ENCODE measurements at regions not wholly inside any gene's neighbourhood (a gene's known extent, or its start where the extent isn't known, plus 50 kb on each side); places are given as distances from the start of the nearest gene placed in this dataset.

GRCh38 chr12:25755136-25755970 is 202.3 kb upstream of the LMNTD1 start:
- no peak for DNase-seq (ENCODE audit: low spot score)

- DNase-seq (ENCODE audit: low spot score): no peak
Measured at GRCh38 chr12:25755971-25756260, 202.6 kb upstream of the RASSF8 start.

GRCh38 chr12:25757037-25757665 is 201.3 kb upstream of the RASSF8 start:
- no peak for DNase-seq (ENCODE audit: low spot score)

- no peak for DNase-seq (ENCODE audit: low spot score)
Measured at GRCh38 chr12:25759752-25760151, 198.7 kb upstream of the RASSF8 start.

GRCh38 chr12:25761356-25761755 is 197.1 kb upstream of the RASSF8 start:
- no peak for DNase-seq (ENCODE audit: low spot score)

- no peak for DNase-seq (ENCODE audit: low spot score)
Measured at GRCh38 chr12:25764409-25764808, 194.1 kb upstream of the RASSF8 start.

DNA sequence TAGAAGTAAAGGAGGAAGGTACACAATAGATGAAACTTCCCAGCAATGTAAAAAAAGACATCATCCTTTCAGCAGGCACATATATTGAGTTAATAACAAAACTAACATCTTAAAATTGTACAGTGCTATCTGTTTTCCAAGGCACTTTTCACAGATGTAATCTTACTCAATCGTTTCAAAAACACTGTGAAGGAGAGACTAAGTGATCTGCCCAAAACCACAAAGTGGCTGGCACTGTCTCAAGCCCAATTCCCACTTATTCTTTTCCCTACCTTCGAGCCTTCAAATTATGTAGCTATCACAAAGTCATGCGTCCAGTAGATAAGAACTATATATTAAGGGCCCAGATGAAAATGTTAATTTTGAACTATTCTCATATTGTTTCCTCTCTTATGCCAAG is 193.6 kb upstream of the RASSF8 start:
- DNase-seq (ENCODE audit: low spot score): no peak

DNA sequence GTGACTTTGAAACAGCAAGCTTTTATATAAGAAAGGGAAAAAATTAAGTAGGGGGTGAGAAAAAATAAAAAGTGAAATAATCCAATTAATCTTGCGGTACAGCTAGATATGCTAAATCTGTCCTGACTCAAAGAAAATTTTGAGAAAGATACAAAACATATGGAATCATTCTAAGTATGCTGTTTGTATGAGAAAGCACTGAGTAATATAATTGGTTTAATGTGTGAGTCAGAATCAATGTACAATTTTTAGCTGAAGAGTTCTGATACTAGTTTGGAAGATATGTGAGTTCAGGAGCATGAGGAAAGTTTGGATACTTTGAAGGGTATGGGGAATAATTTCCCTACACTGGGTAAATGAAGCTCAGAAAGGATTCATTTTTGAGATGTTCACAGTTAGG is 190.9 kb upstream of the RASSF8 start:
- no peak for DNase-seq (ENCODE audit: low spot score)

GRCh38 chr12:25768151-25768550 is 190.3 kb upstream of the RASSF8 start:
- DNase-seq (ENCODE audit: low spot score): no peak

DNA sequence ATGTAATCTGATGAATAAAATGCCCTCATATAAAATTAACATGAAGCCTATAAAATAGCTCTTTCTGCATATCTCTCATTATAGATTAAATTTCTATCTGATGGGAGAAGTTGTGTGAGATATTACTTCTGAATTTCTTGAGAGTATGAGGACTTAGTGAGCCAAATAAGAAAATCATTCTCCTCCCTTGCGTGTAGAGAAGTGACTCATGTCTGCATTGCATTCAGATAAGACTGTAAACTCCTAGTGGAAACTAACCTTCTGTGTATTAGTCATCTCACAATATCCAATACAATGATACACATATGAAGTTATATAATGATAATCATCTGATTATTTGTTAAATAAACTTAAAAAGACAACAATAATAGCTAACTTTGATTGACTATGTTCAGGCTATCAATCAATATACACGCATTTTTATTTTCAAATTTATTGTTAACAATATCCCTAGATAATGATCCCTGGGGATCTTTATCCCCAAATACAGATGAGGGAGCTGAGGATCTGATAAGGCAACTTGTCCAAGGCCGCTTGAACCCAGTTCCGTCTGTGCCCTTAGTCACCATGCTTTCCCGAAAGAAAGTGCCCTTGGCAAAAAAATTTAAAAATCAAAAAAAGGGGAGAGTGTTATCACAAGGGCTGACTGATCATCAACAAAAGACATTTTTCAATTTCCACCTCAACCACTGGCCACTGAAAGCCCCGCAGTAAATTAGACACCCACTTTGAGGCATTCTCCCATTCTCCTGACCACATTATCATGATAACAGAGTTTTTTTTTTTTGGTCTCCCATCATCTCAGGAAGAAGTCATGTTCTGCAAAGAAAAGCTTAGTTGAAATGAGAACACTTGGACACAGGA is 189.2 kb upstream of the RASSF8 start:
- DNase-seq (ENCODE audit: low spot score): peak; percentile 67

- no peak for DNase-seq (ENCODE audit: low spot score)
Measured at GRCh38 chr12:25771041-25771440, 187.4 kb upstream of the RASSF8 start.

- DNase-seq (ENCODE audit: low spot score): no peak
Measured at GRCh38 chr12:25771476-25771875, 187.0 kb upstream of the RASSF8 start.

- DNase-seq (ENCODE audit: low spot score): peak; percentile 87
Measured at GRCh38 chr12:25775968-25776367, 182.5 kb upstream of the RASSF8 start.

DNA sequence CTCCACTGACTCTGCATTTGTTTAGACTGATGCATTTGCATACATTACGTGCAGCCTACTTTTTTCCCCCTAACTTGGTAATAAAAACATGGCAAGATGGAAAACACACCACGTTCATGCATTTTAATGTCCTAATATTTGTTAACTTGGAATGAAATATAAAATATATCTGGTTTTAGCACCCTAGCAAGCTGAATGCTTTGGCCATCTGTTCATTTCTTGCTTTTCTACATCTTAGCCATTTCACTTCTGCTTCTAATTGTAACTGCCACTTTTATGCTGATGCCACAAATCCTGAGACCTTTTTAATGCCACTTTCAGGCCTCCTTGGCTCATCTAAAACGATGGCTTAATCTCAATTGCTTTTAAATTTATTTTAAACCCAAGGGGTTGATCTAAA is 177.7 kb upstream of the RASSF8 start:
- no peak for DNase-seq (ENCODE audit: low spot score)

DNA sequence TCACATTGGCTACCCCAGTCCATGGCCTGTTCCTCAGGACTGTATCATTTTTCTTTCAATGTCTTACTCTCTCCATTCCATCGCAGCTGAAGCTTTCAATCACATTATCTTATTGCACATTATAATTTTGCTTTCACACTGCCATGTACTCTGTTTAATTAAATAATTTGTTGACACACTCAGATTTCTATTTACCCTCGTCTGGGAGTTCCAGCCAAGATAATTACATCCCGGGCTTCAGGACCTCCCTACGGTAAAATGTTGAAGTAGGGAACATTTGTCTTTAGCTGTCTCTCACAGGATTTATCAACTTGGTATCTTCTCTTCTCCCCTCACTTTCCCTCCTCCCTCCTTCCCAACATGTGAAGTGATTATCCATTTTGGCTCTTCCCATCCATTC is 177.2 kb upstream of the RASSF8 start:
- DNase-seq (ENCODE audit: low spot score): no peak

DNA sequence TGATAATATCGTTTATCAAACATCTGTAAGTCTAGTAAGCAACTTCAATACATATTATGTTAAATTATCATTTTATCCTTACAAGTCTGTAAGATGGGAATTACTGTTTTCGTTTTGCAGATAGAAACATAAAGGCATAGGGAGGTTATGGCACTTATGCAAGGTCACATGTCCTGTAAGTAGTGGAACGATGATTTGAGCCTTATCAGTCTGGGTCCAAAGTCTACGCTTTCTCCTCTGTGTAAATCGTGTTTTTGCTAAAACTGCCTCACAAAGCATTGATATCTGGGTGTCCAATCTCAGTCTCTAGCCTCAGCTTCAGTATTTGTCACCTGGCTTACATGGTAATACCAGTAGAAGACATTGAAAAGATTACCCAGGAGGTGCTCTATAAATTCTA is 174.9 kb upstream of the RASSF8 start:
- no peak for DNase-seq (ENCODE audit: low spot score)

DNA sequence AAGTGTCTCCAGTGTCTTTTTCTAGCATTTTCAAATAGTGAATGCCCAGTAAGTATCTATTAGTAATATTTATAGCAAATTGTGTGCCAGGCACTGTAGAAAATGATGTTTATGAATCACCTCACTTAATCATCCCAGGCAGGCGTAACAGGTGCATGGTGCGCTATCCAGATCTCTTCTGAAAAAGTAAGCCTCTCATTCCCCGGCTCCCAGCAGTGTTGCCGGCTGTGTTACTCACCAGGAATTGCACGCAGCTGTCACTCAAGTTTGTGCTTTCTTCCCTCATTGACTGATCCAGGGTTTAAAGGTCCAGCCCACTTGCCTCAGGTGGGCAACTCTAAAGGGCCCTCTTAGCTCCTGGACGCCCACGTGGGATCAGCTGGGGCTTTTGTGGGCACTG is 173.8 kb upstream of the RASSF8 start:
- DNase-seq (ENCODE audit: low spot score): no peak

DNA sequence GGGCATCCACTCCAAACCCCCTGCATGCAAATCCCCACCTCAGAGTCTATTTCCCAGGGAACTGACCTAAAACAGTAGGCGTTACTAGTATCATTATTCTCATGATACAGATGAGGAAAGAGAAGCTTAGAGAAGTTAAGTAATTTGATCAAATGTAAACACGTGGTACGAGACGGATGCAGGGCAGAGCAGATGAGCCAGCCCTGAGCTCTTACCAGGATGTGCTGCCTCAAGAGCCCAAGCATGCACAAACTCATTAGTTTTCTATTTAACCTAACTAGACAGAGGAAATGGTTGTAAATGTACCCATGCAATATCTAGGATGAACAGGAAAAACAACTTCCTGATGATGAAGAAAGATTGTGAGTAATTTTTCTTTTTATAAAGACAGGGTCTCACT is 173.3 kb upstream of the RASSF8 start:
- DNase-seq (ENCODE audit: low spot score): peak; percentile 70

DNA sequence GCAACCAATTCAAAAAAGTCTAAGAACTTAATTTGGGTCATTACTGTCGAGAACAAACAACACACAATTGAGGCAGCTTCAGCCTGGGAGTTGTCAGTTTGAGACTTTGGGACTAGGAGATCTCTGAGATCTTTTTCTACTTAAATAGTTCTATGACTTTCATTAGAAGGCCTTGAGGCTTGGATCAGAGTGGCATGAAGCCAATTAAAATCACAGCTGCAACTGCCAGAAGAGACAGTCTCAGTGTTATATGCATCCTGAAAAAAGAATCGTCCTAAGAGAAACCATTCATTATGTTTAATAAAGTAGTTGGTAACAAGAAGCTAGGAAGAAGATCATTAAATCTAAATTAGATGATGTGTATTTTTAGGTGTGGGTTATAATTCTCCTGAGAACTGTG is 170.8 kb upstream of the RASSF8 start:
- DNase-seq (ENCODE audit: low spot score): no peak

GRCh38 chr12:25788707-25789442 is 169.6 kb upstream of the RASSF8 start:
- DNase-seq (ENCODE audit: low spot score): no peak

GRCh38 chr12:25789541-25789944 is 168.9 kb upstream of the RASSF8 start:
- DNase-seq (ENCODE audit: low spot score): no peak

DNA sequence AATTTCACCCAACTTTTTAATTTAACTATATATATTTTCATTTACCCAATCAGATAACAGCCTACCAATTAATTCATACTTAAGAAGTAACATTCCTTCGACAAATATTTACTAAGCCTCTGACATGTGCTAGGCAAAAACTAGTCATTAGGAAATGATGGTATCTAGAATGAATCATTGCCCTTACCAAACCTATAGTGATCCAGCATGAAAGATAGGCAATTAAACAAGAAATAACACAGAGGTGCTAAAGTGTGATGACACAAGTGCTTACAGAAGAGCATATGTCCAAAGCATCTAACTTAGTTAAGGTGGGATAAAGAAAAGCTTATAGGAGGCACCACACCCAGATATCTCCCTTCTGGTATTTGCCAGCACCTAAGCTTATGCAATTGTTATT is 166.5 kb upstream of the RASSF8 start:
- DNase-seq (ENCODE audit: low spot score): peak; percentile 60
